GM12892 (cell line): ENCODE measurements at regions not wholly inside any gene's neighbourhood (a gene's known extent, or its start where the extent isn't known, plus 50 kb on each side); places are given as distances from the start of the nearest gene placed in this dataset.

Source experiments
- POLR2AphosphoS5 ChIP-seq: IDR thresholded peaks from 2 replicates; pipeline ENCODE4 v1.6.1; 2011; ENCODE audit warnings: low read depth, low read length, control low read depth
- TAF1 ChIP-seq: IDR thresholded peaks from 2 replicates; pipeline ENCODE4 v1.6.1; 2011; ENCODE audit warnings: low read depth, mild to moderate bottlenecking, control low read depth, low read length, borderline replicate concordance

DNA sequence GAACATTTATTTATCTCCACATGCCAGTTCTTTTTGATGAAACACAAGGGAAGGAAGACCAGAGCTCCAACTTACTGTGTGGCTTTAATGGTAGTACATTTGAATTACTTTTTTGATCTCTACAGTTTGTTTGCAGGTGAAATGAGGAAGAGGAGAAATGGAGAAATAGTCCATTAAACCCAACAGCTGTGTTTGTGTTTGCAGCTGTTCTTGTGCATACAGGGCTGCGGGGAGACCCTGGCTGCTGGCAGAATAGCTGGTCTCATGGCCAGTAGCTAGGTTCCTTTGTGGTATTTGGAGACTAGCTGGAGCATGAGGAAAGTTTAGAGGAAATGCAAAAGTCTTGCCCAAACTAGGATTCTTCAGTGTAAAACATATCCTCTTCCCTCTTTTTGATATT lies 374.8 kb downstream of the GPAT3 start:
- TF ChIP-seq POLR2AphosphoS5 (no peak), TAF1 (no peak)
